Cerebellar cortex (tissue), 1 donor: ENCODE measurements at regions not wholly inside any gene's neighbourhood (a gene's known extent, or its start where the extent isn't known, plus 50 kb on each side); places are given as distances from the start of the nearest gene placed in this dataset.

Experiments
- DNase-seq: peaks from one replicate; pipeline ENCODE4 v3.0.0-alpha.2; 2015; ENCODE audit warnings: low spot score

DNA sequence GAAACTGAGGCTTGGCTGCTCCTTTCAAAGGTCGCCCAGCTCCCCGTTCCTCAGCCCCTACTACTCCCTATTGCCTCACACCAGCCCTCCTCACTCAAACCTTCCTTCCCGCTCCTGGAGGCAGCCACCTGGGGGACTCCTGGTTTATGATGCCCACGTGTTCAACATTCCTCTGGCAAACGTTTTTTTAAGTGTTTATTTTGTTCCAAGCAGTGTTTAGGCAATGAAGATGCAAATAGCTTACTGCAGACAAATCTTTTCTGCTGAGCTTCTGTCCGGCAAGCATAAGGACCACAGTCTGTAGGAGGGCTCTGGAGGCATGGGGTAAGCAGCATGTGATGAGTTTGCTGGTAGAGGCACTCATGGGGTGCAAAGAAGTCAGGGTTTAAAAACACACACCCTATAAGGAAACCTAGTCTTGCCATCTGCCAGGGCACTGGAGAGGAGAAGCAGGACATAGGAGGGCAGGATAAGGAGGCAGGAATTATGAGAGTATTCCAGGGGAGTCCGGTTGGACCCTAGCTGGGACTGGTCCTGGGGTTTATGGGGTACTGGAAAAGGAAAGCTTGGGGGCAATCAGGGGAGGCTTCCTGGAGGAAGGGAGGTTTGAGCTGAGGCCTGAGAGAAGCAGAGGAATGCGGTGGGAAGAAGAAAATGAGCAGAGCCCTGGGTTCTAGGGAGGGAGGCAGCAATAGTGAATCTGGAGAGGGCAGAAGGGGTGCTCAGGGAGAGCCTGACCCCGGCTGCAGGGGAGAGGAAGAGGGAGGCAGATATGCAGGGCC lies 123.3 kb downstream of the NCOR2 start:
- DNase-seq, result no peak

DNA sequence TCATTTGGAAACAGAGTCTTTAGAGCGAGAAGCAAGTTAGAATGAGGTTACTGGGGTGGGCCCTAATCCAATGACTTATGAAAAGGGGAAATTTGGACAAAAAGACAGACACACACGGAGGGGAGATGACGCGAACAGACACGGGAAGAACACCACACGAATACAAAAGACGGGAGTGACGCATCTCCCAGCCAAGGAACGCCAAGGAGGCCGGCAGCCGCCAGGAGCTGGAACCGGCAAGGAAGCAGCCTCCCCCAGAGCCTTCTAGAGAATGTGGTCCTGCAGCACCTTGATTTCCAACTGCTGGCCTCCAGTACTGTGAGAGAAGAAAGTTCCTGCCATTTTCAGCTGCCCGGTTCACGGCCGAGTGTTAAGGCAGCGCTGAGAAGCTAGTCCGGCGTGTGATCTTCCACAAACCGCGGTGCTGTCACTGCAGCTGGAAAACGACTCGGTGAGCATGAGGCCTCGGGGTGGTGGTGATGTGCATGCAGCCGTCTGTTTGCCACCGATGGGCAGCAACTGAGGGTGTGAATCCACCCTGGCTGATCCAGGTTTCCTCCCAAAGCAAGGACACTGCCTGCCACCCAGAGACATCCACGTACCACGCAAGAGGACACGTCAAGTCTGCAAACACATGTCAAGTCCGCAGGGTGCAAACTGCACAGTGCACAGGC lies 124.5 kb downstream of the NCOR2 start:
- no peak for DNase-seq

DNA sequence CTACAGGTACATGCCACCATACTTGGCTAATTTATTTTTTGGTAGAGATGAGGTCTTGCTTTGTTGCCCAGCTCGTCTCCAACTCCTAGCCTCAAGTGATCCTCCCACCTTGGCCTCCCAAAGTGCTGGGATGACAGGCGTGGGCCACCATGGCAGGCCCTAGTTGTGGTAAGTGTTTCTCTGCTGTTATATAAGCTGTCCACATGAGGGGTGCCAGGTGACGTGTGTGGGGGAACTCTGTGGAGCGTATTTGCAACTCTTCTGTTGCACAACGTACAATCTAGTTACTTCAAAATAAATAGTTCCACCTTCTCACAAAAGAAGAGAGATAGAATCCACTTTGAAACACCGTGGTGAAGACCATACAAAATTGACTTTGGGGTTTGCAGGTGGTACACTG lies 125.1 kb downstream of the NCOR2 start:
- no peak for DNase-seq

DNA sequence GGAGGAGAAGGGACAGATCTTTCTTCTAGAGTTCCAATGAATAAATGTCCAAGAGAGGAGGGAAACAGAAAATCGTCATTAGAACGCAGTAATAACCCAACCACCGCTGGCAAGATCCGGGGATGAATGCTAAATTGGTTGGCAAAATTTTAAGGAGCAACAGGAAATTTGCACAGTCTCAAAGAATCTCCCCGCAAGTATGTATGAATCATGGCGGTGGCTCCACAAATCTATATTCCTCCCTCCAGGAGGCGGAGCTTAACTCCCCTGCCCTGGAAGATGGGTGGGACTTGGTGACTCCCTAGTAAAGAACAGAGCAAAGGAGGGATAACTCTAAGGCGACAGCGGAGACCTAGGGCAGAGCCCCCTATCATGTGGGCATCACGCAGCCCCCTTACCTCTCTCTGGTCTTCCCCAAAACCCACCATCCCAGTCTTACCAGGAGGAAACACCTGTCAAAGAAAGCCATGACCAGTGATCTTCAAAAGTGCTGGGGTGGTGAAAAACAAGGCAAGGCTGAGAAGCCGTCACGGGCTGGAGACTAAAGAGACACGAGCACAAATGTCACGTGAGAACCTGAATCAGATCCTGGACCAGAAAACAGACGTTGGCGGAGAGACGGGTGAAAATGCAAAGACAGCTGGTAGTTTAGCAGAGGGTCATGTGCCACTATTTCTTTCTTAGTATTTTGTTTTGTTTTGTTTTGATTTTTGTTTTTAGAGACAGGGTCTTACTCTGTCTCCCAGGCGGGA lies 125.8 kb downstream of the NCOR2 start:
- DNase-seq, result no peak

GRCh38 chr12:124440841-124441381 lies 126.5 kb downstream of the NCOR2 start:
- no peak for DNase-seq

GRCh38 chr12:124440031-124440626 lies 127.3 kb downstream of the NCOR2 start:
- DNase-seq, result no peak

- no peak for DNase-seq
These were observed 128.9 kb downstream of the NCOR2 start for GRCh38 chr12:124438437-124439056.

DNA sequence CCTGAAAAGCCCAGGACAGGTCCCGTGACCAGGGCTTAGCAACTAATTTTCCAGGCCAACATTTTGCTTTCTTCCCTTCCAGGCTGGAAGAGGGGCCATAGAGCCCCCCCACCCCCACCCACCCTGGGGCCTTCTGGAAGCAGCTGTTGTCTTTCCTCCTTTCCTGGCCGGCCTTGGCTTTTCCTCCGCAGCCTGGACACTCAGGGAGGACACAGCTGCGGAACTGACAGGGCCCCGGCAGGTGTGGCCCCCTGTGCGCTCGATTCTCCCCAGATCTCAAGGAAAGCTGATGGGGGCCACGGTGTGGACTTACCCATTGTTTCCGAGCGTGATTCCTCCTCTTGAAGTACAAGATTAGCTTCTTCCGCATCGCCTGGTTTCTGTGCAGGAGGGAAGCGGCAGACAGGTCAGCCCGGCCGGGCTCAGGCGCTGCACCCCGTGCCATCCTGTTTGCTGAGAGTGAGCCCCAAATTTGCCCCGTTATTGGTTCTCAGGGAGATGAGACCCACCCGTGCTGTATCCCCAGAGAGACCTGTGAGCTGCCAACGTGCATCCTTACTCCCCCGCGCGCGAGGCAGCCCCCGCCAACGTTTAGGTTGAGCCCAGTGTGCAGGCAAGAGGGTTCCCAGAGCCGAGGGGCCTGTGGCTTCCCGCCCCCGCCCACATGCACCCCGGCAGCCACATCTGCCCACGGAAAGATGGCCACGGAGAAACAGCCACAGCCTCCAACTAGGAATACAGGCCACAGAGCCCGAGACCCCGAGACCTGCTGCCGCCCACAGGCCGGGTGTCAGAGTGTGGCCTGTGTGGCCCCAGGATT lies 129.6 kb downstream of the NCOR2 start:
- DNase-seq, result no peak

- no peak for DNase-seq
These were observed 130.3 kb downstream of the NCOR2 start for GRCh38 chr12:124437121-124437520.

DNA sequence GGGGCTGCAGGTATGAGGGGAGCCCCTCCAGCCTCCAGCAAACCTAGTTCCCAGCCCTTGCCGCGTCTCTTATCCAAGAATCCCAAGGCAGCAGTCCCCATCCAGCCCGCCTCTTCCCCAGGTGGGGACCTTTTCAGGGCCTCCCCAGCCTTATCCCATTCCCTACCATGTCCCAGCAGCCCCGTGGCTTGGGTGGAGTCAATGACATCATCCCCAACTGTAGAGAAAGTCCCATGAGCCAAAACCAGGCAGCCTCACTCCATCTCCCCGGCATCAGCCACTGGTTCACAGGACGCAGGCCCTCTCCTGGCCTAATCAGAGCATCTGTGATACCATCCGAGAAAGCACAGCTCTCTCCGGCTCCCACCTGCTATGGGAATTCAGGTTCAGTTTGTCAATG lies 131.0 kb downstream of the NCOR2 start:
- no peak for DNase-seq

- DNase-seq, result no peak
These were observed 131.5 kb downstream of the NCOR2 start for GRCh38 chr12:124435806-124436345.

DNA sequence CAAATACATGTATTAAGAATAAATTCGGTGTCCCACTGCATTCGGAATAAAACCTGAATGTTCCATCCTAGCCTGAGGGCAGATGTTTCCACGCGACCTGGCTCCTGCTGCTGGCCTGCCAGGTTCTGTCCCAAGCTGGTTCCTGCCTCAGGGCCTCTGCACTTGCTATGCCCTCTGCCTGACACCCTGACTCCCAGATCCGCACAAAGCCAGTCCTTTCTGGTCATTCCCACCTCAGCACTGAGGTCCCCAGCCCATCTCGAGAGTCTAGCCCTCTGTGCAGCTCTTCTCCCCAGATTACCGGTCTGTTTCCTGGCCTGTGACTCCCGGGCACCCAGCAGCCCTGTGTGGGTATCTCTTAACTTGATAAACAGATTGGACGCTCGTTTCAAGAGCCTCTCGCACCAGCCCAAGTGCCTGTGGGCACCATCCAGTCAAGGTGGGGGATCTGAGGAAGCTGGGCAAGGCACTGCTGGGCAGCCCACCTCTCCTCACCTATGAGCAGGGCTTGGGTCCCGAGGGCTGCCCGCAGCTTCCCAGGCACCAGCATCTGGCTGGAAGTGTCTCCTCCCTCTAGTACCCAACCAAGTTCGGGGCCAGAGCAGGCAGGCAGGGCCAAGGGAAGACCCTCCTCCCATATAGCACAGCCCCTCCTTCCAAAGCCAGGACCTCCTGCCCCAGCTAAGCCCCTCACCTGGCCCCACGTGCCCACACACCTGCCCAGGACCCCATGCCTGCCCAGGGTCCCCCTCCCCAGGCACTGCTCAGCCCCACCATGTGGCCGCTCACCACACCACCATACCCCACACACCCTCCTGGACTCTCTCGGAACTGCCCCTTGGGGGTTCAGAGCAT lies 132.2 kb downstream of the NCOR2 start:
- no peak for DNase-seq

DNA sequence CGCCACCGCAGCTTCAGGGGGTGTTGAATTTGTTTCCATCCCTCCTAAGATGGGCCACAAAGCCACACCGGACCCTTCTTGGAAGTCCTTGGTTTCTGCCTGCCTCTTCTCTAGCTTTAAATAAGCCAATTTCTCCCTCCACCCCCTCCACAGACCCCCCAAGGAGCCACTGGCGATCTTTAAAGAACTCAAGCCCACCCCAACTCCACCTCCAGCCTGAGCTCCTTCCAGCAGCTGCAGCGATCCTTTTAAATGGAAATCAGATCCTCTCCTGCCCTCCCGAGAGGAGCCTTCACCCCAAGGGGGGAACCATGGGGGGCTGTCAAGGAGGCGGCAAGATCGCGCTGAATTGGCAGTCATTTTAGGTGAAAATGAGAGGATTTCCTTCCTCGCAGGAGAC lies 133.1 kb downstream of the NCOR2 start:
- no peak for DNase-seq

DNA sequence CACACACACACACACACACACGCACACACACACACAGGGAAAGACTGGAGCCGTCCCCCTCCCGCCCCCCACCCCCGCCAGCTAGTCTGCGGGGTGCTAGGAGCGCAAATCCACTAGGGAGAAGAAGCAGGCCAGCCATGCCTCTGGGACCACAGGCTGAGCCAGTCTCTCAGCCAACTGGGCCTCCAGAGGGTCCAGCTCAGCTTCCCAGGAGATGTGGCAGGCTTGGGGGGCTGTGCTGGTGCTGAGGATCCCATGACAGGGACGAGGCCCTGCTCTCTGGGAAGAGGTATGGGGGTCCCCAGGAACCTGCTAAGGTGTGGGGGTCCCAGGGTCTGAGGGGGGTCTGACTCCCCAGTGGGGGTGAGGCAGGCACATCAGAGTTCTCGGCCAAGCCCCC lies 133.5 kb downstream of the NCOR2 start:
- DNase-seq, result no peak

DNA sequence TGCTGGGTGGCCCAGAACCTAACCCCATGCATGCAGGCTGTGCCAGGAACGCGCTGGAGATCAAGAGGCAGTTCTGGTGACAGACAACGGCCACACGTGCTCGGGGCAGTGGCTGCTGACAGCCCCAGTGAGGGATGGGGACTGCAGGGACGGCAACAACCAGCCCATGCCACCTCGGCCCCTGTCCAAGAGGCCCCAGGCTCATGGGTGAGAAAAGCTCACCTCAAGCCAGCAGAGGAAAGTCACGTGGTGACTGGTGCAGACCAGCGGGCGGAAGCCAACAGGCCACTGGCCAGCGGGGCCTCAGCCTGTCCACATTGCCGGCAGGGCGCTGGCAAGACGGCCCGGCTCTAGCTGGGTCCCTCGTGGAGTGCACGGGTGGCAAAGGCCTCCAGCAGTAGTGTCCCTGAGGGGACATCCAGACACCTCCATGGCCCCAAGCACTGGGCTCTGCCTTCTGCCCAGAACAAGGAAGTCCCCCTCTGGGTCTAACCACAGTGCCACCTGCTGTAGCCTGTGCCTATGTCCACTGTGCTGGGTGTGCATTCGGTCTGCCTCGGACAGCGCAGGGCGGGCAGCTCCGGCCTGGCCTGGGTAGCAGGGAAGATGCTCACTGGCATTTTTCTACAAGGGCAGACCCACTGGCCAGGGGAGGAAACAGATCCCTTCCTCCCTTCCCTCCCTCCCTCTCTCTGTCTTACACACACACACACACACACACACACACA lies 134.1 kb downstream of the NCOR2 start:
- DNase-seq, result peak; percentile 63

GRCh38 chr12:124432376-124432775 lies 135.0 kb downstream of the NCOR2 start:
- DNase-seq, result no peak

- no peak for DNase-seq
These were observed 135.4 kb downstream of the NCOR2 start for GRCh38 chr12:124431971-124432370.

DNA sequence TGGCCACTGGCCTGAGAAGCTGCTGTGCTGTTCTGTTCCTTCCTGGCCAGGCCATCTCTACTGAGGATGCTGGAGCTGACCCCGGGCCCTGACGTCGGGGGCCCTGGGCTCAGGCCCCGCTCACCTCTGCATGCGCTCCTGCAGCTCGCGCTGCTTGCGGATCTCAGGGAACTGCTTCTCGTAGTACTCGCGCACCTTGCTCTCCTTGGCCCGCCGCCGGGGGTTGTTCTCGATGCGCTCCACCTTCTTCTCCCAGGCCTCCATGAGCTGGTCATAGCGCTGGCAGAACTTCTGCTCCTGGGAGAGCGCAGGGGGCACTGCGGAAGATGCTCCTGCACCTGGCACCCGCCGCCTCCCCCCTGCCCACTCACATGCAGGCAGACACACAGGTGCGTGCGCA lies 135.6 kb downstream of the RFLNA start:
- DNase-seq, result no peak

DNA sequence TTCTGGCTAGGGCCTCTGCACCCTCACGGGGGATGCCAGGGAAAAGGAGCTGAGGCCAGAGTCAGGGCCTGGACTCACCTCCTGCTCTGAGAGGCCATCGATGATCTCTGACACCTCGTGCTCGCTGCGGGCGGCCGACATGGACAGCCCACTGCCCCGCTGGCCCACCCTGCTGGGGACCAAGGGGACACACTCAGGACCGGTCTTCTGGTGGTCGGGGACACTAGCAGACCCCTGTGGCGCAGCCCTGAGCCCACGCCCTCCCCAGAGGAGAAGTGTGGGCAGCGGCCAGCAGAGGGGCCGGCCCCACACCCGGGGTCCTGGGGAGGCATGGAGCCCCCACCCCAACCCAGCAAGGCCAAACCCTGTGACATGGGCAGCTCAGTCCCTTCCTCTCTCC lies 134.6 kb downstream of the RFLNA start:
- no peak for DNase-seq
